ENCODE measurements at regions not wholly inside any gene's neighbourhood (a gene's known extent, or its start where the extent isn't known, plus 50 kb on each side); places are given as distances from the start of the nearest gene placed in this dataset.

GRCh38 chr17:70420861-70421445 is 251.6 kb downstream of the KCNJ2 start:
- POLR2A ChIA-PET = no interaction called here
- DNase-seq (ENCODE audit: unreplicated experiment) = no peak

GRCh38 chr17:70422862-70423261 is 253.5 kb downstream of the KCNJ2 start:
- DNase-seq (ENCODE audit: unreplicated experiment) = no peak
- Mint-ChIP-seq H3K4me3 (ENCODE audit: unreplicated experiment) (no peak overlapping the region), H3K9me3 (ENCODE audit: unreplicated experiment) (no peaks in the 10 kb centered on the region), H3K27me3 (ENCODE audit: insufficient read depth, unreplicated experiment) (no peaks in the 10 kb centered on the region), H3K36me3 (ENCODE audit: insufficient read depth, unreplicated experiment) (no peaks in the 10 kb centered on the region), H3K4me1 (ENCODE audit: insufficient read depth, unreplicated experiment) (no peaks in the 10 kb centered on the region), H3K27ac (ENCODE audit: low read depth, unreplicated experiment) (no peak overlapping the region)
- ChIA-PET POLR2A (no interaction called here), CTCF (no interaction called here)
- no TSS peak for BruUV-seq (replicated peaks)
- intact Hi-C loops (cut with micrococcal nuclease) = no loop called here
- TF ChIP-seq CTCF (IDR thresholded peaks at IDR 0.05; ENCODE audit: unreplicated experiment) = no peak

More at GRCh38 chr17:70420861-70421445, 251.6 kb downstream of the KCNJ2 start:
- Mint-ChIP-seq H3K4me1 (ENCODE audit: insufficient read depth, unreplicated experiment) (no peaks in the 10 kb centered on the region), H3K9me3 (ENCODE audit: unreplicated experiment) (no peaks in the 10 kb centered on the region), H3K27me3 (ENCODE audit: insufficient read depth, unreplicated experiment) (no peaks in the 10 kb centered on the region), H3K36me3 (ENCODE audit: insufficient read depth, unreplicated experiment) (no peaks in the 10 kb centered on the region), H3K4me3 (ENCODE audit: unreplicated experiment) (no peak overlapping the region), H3K27ac (ENCODE audit: low read depth, unreplicated experiment) (no peak overlapping the region)
- intact Hi-C loops (cut with micrococcal nuclease) = no loop called here
- no peak for TF ChIP-seq CTCF (IDR thresholded peaks at IDR 0.05; ENCODE audit: unreplicated experiment)
- CTCF ChIA-PET = no interaction called here
- no TSS peak for BruUV-seq (replicated peaks)

- CTCF ChIA-PET = no interaction called here
- DNase-seq (ENCODE audit: unreplicated experiment) = no peak
- POLR2A ChIA-PET = no interaction called here
- Mint-ChIP-seq H3K36me3 (ENCODE audit: insufficient read depth, unreplicated experiment) (no peaks in the 10 kb centered on the region), H3K4me3 (ENCODE audit: unreplicated experiment) (no peak overlapping the region), H3K27ac (ENCODE audit: low read depth, unreplicated experiment) (no peak overlapping the region), H3K4me1 (ENCODE audit: insufficient read depth, unreplicated experiment) (no peaks in the 10 kb centered on the region), H3K27me3 (ENCODE audit: insufficient read depth, unreplicated experiment) (no peaks in the 10 kb centered on the region), H3K9me3 (ENCODE audit: unreplicated experiment) (no peaks in the 10 kb centered on the region)
- TF ChIP-seq CTCF (IDR thresholded peaks at IDR 0.05; ENCODE audit: unreplicated experiment) = no peak
- intact Hi-C loops (cut with micrococcal nuclease) = no loop called here
- BruUV-seq (replicated peaks) = no TSS peak
Observed at GRCh38 chr17:70423562-70423961, 254.2 kb downstream of the KCNJ2 start.

- H3K9me3 Mint-ChIP-seq (ENCODE audit: unreplicated experiment) = no peaks in the 10 kb centered on the region
- no peaks in the 10 kb centered on the region for H3K27me3 Mint-ChIP-seq (ENCODE audit: insufficient read depth, unreplicated experiment)
- no peak for TF ChIP-seq CTCF (IDR thresholded peaks at IDR 0.05; ENCODE audit: unreplicated experiment)
- H3K4me3 Mint-ChIP-seq (ENCODE audit: unreplicated experiment) = no peak overlapping the region
- no peaks in the 10 kb centered on the region for H3K4me1 Mint-ChIP-seq (ENCODE audit: insufficient read depth, unreplicated experiment)
- no peaks in the 10 kb centered on the region for H3K36me3 Mint-ChIP-seq (ENCODE audit: insufficient read depth, unreplicated experiment)
- no TSS peak for BruUV-seq (replicated peaks)
- no peak for DNase-seq (ENCODE audit: unreplicated experiment)
- H3K27ac Mint-ChIP-seq (ENCODE audit: low read depth, unreplicated experiment) = no peak overlapping the region
- intact Hi-C loops (cut with micrococcal nuclease) = no loop called here
- CTCF ChIA-PET = interaction anchor here (0.8 kb wide), 1 partner anchor 857 kb away, joined by 4 read pairs; no protein-coding TSS in a partner anchor
- POLR2A ChIA-PET = interaction anchor here (0.7 kb wide), 3 partner anchors 11 to 256 kb away, joined by 3 to 4 read pairs (median 3); no protein-coding TSS in a partner anchor
Observed at GRCh38 chr17:70426752-70427151, 257.4 kb downstream of the KCNJ2 start.

All from MCF 10A (cell line).